ENCODE measurements at regions not wholly inside any gene's neighbourhood (a gene's known extent, or its start where the extent isn't known, plus 50 kb on each side); places are given as distances from the start of the nearest gene placed in this dataset.

DNA sequence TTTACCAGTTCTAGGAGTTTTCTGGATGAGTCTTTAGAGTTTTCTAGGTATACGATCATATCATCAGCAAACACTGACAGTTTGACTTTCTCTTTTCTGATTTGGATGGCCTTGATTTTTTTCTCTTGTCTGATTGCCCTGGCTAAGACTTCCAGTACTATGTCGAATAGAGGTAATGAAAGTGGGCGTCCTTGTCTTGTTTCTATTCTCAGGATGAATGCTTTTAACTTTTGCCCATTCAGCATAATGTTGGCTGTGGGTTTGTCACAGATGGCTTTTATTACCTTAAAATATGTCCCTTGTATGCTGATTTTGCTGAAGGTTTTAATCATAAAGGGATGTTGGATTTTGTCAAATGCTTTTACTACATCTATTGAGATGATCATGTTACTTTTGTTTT, 223.2 kb upstream of the COBL start:
- Histone ChIP-seq H3K4me3 (no peak overlapping the region), H4K20me1 (ENCODE audit: insufficient read depth) (no peaks in the 10 kb centered on the region; the same call in 1 of the 2 replicates), H3K4me2 (no peak overlapping the region), H3K9me2 (ENCODE audit: insufficient read depth) (0 out of 2 replicates have a peak, but pooled peaks cover 5% of the 10 kb centered on the region), H3K27ac (no peak overlapping the region), H3F3A (ENCODE audit: insufficient read depth, low read depth) (no peaks in the 10 kb centered on the region), H2AFZ (no peak overlapping the region), H3K36me3 (ENCODE audit: low read depth) (no peaks in the 10 kb centered on the region), H3K9me3 (ENCODE audit: insufficient read depth, low read depth) (no peaks in the 10 kb centered on the region), H3K79me2 (ENCODE audit: low read depth) (no peaks in the 10 kb centered on the region), H3K4me1 (replicated peaks; ENCODE audit: insufficient read depth) (no peaks in the 10 kb centered on the region), H3K27me3 (ENCODE audit: insufficient read depth, low read depth) (no peaks in the 10 kb centered on the region)
- CTCF ChIA-PET: no interaction called here
- TF ChIP-seq EZH2 (IDR thresholded peaks at IDR 0.05; ENCODE audit: low read depth): no peak
- TF ChIP-seq, protein P1, sequence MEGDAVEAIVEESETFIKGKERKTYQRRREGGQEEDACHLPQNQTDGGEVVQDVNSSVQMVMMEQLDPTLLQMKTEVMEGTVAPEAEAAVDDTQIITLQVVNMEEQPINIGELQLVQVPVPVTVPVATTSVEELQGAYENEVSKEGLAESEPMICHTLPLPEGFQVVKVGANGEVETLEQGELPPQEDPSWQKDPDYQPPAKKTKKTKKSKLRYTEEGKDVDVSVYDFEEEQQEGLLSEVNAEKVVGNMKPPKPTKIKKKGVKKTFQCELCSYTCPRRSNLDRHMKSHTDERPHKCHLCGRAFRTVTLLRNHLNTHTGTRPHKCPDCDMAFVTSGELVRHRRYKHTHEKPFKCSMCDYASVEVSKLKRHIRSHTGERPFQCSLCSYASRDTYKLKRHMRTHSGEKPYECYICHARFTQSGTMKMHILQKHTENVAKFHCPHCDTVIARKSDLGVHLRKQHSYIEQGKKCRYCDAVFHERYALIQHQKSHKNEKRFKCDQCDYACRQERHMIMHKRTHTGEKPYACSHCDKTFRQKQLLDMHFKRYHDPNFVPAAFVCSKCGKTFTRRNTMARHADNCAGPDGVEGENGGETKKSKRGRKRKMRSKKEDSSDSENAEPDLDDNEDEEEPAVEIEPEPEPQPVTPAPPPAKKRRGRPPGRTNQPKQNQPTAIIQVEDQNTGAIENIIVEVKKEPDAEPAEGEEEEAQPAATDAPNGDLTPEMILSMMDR (conservative IDR thresholded peaks at IDR 0.05): no peak
- no TSS peak for BruUV-seq (replicated peaks)
- POLR2A ChIA-PET (ENCODE audit: unreplicated experiment): no interaction called here
- no peak for DNase-seq
- intact Hi-C loops (cut with micrococcal nuclease; ENCODE audit: unreplicated experiment): no loop called here

DNA sequence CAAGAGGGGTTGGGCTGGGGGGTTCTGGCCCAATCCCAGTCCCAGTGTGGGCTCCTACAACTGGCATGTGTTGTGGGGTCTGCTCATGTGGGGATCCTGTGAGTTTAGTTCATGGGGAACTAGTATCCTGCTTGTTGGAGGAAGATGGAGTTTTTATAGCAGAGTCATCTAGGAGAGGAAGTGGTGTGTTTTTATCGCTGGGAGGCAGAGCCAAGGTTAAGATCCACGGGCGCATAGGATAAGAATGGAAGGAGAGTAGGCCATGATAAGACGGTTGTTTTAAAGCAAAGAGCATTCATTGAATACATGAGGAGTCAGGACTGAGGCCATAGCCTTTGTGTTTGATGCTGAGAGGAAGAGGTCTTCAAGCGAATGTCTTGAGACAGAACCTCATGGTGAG, 211.6 kb upstream of the COBL start:
- H3K36me3 ChIP-seq (ENCODE audit: low read depth): no peaks in the 10 kb centered on the region
- no peak overlapping the region for H2AFZ ChIP-seq
- intact Hi-C loops (cut with micrococcal nuclease; ENCODE audit: unreplicated experiment): no loop called here
- TF ChIP-seq EZH2 (IDR thresholded peaks at IDR 0.05; ENCODE audit: low read depth): no peak
- TF ChIP-seq, protein P1 (conservative IDR thresholded peaks at IDR 0.05): no peak
- no peak overlapping the region for H3K4me3 ChIP-seq
- BruUV-seq (replicated peaks): no TSS peak
- H3K9me2 ChIP-seq (ENCODE audit: insufficient read depth): no peaks in the 10 kb centered on the region
- H3K27me3 ChIP-seq (ENCODE audit: insufficient read depth, low read depth): no peaks in the 10 kb centered on the region
- no peak for DNase-seq
- no peaks in the 10 kb centered on the region for H4K20me1 ChIP-seq (ENCODE audit: insufficient read depth)
- H3K4me1 ChIP-seq (replicated peaks; ENCODE audit: insufficient read depth): no peaks in the 10 kb centered on the region
- POLR2A ChIA-PET (ENCODE audit: unreplicated experiment): no interaction called here
- CTCF ChIA-PET: no interaction called here
- H3K27ac ChIP-seq: no peak overlapping the region
- no peaks in the 10 kb centered on the region for H3K9me3 ChIP-seq (ENCODE audit: insufficient read depth, low read depth)
- H3K4me2 ChIP-seq: no peak overlapping the region
- no peaks in the 10 kb centered on the region for H3K79me2 ChIP-seq (ENCODE audit: low read depth)
- no peaks in the 10 kb centered on the region for H3F3A ChIP-seq (ENCODE audit: insufficient read depth, low read depth)

DNA sequence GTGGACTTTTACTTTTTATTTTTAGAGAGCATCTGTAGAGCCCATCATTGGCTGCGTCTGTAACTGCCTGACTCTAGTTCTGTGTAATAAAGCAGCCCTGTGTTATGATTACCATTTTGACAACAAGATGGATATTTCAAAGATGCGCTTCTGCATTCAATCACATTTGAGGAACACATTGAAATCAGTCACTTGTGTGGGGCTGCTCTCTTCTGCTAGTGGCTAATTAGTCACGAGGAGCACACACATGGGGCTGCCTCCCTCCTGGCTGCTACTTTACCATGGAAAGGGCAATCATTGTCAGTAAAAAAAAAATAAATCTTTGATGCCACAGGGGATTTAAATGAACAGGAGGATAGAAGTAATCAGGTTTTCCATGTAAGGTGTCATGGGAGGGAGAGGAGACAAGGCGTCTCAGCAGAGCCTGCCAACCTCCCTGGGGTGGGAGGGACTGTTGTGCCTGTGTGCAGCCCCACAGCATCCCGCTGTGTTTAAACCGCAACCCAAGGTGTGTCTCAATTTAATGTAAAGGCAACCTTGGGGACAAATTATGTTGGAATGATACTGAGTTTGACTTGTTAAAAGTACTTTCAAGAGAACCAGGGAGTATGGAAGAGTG, 205.2 kb upstream of the COBL start:
- Histone ChIP-seq H3K79me2 (ENCODE audit: low read depth) (no peaks in the 10 kb centered on the region), H4K20me1 (ENCODE audit: insufficient read depth) (no peaks in the 10 kb centered on the region), H3K27ac (no peak overlapping the region), H3K4me3 (no peak overlapping the region), H3K36me3 (ENCODE audit: low read depth) (no peaks in the 10 kb centered on the region), H3F3A (ENCODE audit: insufficient read depth, low read depth) (no peaks in the 10 kb centered on the region), H3K4me1 (replicated peaks; ENCODE audit: insufficient read depth) (no peaks in the 10 kb centered on the region), H3K4me2 (no peak overlapping the region), H2AFZ (no peak overlapping the region), H3K9me2 (ENCODE audit: insufficient read depth) (no peaks in the 10 kb centered on the region), H3K9me3 (ENCODE audit: insufficient read depth, low read depth) (no peaks in the 10 kb centered on the region), H3K27me3 (ENCODE audit: insufficient read depth, low read depth) (peaks cover 50% of the 10 kb centered on the region)
- ChIA-PET POLR2A (ENCODE audit: unreplicated experiment) (no interaction called here), CTCF (no interaction called here)
- BruUV-seq (replicated peaks): no TSS peak
- DNase-seq: no peak
- no peak for TF ChIP-seq EZH2 (IDR thresholded peaks at IDR 0.05; ENCODE audit: low read depth)
- TF ChIP-seq, protein P1 (conservative IDR thresholded peaks at IDR 0.05): no peak
- intact Hi-C loops (cut with micrococcal nuclease; ENCODE audit: unreplicated experiment): no loop called here
